NCI-H146 treated with DMSO at 0.1 percent for 48 hours (cell line): ENCODE measurements at regions not wholly inside any gene's neighbourhood (a gene's known extent, or its start where the extent isn't known, plus 50 kb on each side); places are given as distances from the start of the nearest gene placed in this dataset.
"Not testable (repeated sequence)": the region's sequence is repeated elsewhere in the genome, so short reads cannot be mapped to it uniquely, and the experiment has no call there.

Experiments used
- DNase-seq: peaks from one replicate; lab custom pipeline; 2025; ENCODE audit not compliant: unreplicated experiment; lab: John Stamatoyannopoulos, UW

DNA sequence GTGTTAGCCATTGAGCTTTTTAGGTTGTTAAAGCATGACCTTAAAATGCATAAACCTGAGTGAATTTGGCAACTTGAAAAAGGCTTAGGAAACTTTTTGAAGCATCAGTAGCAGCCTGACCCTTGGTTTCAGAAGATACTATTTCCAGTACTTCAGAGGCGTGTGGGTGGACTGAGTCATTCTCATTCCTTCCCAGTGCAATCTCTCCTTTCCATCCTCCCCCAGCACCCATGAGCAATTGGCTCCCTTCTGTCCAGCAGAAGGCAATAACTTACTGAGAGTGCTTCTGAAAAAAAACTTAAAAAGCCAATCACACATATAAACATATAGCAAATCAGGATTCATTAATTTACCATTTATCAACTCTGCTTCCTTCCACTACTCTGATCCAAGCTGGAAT lies 299.3 kb upstream of the STXBP6 start:
- DNase-seq = no peak

DNA sequence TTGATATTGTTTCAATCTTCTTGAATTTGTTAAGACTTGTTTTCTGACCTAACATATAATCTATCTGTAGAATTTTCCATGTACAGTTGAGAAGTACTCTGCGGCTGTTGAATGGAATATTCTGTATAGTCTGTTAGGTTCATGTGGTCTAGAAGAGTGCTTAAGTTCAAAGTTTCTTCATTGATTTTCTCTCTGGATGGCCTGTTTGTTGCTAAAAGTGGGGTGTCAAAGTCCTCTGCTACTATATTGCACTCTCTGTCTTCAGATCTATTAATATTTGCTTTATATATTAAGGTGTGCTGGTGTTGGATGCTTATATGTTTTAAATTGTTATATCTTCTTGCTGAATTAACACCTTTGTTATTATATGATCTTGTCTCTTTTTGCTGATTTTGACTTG lies 290.9 kb upstream of the STXBP6 start:
- no peak for DNase-seq

DNA sequence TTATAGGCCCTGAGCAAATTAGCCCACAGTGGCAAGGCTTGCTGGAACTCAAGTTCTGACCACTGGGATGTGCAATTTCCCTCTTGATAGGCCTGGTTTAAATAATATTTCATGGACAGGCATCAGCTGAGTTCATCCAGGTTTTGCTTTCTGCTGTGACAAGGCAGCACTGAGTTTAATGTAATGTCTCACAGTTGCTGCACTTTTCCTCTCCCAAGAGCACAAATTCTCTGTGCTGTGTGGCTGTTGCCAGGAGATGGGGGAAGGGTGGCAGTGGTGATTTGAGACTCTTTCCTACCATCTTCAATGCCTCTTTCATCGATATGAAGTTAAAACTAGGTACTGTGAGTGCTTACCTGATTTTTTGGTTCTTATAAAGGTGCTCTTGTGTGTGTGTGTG lies 272.8 kb upstream of the STXBP6 start:
- no peak for DNase-seq

DNA sequence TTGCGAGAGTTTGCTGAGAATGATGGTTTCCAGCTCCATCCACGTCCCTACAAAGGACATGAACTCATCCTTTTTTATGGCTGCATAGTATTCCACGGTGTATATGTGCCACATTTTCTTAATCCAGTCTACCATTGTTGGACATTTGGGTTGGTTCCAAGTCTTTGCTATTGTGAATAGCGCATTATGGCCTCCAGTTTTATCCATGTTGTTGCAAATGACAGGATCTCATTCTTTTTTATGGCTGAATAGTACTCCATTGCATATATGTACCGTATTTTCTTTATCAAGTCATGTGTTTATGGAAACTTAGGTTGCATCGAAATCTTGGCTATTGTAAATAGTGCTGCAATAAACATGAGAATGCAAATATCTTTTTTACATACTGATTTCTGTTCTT lies 266.1 kb upstream of the STXBP6 start:
- DNase-seq = not testable (repeated sequence)

DNA sequence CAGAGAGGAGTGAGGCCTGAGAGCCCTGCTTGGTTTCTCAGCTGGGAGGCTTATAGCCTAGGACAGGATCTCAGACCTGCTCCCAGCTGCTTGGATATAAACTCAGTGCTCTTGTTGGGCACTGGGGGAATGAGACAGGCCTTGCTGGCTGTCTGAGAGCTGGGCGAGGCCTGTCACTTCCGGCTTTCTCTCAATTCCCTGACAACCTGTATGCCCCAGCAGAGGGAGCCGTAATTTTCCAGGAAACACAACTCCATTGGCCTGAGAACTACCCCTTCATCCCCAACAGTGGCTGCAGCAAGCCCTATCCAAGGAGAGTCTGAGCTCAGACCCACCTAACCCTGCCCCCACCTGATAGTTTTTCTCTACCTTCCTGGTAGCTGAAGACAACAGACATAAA lies 258.3 kb upstream of the STXBP6 start:
- DNase-seq = no peak

DNA sequence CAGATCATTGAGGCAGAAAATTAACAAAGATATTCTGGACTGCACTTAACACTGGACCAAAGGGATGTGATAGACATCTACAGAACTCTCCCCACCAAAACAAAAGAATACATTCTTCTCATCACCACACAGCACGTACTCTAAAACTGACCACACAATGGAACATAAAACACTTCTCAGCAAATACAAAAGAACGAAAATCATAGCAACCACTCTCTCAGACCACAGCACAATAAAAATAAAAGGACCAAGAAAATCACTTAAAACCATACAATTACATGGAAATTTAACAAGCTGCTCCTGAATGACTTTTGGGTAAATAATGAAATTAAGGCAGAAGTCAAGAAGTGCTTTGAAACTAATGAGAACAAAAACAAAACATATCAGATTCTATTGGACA lies 254.0 kb upstream of the STXBP6 start:
- no peak for DNase-seq

DNA sequence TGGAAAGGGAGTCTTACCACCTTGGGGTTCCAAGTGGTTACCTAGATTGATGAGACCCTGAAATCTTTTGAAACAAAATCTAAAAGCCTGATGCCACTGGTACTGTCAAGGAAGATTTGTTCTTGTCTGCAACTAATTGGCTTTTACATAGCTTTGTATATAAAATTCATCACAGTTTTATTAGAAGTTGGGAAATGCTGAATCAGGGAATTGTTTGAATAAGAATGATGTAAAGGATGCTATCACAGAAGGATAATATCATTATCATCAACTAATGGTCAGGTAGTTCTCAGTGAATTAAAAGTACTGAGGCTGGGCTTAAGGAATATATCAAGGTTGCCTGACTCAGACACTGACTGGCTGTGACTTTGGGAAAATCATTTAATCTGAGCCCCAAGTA lies 248.3 kb upstream of the STXBP6 start:
- DNase-seq = no peak

DNA sequence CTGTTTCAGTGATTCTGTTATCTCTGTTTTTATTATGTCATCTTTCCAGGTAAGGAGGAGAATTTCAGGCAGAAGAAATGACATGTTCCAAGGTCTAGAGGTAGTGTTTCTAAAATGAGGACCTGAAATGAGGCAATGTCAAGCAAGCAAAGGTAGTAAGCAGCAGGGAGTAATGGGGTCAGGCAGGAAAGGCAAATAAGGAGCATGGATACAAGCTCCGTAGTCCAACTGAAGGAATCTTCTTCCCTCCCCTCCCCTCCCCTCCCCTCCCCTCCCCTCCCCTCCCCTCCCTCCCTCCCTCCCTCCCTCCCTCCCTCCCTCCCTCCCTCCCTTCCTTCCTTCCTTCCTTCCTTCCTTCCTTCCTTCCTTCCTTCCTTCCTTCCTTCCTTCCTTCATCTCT lies 240.2 kb upstream of the STXBP6 start:
- not testable (repeated sequence) for DNase-seq

DNA sequence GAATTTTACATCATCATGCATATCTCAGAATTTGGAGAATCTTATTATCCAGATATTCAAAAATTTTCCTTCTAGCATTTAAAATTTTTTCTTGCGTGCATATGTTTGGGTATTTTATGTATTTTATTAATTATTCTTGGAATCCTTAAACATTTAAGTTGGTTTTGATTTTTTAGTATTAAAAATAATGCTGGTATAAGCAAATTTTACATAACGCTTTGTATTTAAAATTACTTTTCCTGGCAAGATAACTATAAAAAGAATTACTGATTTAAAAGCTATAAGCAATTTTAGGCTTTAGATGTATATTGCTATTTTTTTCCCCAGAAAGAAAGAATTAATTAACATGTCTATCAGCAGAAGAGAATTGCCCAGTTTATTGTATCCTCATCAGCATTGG lies 224.6 kb upstream of the STXBP6 start:
- no peak for DNase-seq

DNA sequence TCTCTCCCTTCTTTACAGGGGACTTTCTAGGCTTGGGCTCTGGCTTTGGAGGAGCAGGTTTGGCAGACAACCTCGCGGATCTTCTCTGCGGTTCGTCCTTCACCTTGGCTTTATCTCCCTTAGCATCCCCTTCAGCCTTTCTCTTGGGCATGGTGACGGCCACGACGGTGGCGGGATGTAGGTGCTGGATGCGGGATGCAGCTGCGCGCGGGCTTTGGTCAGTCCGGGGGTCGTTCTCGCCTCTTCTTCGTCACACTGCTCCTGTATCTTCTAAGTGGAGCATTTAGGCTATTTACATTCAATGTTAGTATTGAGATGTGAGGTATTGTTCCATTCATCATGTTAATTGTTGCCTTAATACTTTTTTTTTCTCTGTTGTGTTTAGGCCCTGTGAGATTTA lies 217.2 kb upstream of the STXBP6 start:
- DNase-seq = no peak

DNA sequence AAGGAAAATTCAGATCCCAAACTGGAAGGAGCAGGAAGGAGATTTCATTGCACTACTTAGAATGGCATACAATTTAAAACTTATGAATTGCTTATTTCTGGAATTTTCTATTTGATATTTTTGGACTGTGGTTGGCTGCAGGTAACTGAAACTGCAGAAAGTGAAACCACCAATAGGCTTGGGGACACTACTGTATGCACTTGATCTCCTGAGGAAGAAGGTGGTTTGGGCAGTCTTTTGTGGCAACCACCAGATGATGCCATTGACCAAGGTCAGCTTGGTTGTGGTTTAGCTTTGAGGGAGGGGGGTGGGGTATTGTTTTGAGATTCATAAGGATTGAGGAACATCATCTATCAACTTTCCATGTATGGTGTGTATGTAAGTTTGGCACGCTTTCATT lies 209.5 kb upstream of the STXBP6 start:
- DNase-seq = no peak

DNA sequence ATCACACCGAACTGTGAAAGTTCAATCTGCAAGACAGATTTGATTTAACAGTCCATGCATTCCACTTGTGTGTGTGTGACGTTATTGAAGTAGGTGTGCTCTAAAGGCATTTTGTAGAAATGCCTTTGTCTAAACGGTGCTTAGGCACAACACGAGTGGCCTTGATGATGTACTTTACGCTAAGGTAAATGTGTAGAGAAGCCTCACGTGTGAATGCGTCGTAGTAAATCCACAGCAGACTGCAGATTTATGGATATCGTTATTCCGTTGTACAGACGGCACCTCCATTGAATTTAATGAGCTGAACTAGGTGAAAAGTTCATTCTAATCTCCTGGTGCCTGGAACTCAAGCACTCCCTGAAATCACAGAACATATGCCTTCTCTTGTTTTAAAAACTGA lies 202.8 kb upstream of the STXBP6 start:
- DNase-seq = no peak

DNA sequence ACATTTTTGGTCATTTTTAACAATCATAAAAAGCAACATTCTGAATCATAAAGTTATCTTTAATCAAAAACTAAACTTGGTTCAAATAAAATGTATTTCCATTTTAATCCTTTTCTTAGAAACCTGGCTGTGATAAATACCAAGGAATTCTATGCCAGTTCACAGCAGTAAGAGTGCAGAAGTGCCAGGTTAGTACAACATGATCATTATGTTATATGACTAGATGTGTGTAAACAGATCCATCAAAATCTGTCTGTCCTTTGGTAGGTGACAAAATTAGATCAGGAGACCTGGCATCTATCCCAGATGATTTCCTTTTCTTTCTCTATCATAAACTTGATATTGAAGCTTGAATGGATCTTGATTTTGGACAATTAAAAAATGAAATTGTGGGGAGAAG lies 200.6 kb upstream of the STXBP6 start:
- no peak for DNase-seq

DNA sequence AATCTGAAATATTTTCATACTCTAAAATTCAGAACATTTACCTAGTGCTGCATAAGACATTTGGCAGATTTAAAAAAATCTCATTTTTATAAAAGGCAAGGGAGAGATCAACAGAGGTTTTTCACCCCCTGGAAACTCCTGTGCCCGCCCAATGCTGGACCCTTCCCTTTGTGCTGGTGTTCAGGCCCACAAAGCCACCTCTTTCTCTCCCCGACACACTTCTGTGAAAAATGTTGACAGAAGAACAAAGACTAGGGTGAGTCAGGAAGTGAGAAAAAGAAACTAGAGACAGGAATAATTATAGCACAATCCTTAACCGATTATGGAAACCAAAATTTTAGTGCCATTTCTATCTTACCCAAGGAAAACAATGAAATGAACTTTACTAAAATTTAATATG lies 197.7 kb upstream of the STXBP6 start:
- DNase-seq = no peak

DNA sequence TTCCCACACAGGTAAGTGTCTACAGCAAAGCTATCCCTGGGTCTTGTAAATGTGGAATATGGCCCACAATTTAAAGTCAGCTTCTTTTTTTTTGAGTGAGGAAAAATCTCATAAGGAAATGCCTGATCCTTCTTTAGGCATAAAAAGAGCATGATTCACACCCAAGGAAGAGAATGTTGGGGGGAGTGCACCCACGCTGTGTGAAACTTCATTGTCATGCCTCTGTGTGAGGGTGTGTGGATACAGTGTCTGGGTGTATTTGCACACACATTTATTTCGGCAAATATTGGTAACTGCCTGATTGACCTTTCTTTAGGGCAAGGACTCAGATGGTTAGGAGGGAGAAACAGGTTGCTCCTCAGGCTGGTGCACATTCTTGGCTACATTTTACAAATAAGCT lies 196.8 kb upstream of the STXBP6 start:
- DNase-seq = no peak

DNA sequence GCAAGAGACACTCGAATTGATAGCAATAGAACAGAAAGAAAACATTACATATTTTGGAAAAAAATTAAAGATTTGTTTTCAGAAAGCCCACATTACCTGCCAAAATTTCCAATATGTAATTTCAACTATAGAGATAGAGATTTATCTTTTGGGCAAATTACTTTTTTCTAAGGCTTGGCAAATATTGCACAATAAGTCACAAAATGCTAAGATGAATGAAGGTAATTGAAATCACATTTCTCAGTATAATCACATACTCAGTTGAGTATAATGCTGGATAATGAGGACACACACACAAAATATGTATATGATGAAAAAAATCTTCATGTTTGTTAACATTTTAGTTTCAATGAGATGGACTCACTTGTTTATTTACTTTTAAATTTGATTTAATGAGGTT lies 189.2 kb upstream of the STXBP6 start:
- DNase-seq = no peak

DNA sequence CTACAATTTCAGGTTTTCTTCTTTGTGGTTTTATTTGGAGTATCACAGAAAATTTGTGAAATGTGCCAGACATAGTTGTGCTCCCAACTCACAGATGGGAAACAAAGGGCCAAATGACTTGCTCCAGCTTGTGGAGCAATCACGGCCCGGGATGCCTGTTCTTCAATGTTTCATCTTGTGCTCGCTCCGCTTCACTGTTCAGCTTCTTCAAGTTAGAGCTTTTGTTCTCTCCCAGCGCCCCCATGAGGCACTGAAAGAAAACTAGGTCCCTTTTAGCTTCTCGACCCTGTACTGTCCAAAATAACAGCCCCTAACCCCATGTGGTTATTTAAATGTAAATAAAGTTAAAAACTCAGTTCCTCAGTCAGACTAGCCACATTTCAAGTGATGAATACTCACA lies 187.9 kb upstream of the STXBP6 start:
- DNase-seq = no peak

DNA sequence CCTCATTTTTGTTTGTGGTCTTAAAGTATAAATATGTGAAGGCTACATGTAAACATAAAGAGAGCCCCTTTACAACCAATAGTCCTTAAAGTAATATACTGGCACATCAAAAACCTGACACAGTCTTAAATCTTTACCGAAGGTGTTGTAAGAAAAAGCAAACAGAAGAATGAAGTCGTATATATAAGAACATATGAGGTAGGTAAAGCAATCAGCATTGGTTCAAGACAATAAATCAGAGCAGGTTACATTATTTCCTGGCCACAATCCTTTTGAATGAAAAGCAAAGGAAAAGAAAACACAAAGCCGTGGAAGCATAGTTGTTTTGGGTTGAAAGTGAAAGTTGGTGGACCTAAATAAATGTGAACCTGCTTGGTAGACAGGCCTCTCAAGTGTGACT lies 183.7 kb upstream of the STXBP6 start:
- no peak for DNase-seq

DNA sequence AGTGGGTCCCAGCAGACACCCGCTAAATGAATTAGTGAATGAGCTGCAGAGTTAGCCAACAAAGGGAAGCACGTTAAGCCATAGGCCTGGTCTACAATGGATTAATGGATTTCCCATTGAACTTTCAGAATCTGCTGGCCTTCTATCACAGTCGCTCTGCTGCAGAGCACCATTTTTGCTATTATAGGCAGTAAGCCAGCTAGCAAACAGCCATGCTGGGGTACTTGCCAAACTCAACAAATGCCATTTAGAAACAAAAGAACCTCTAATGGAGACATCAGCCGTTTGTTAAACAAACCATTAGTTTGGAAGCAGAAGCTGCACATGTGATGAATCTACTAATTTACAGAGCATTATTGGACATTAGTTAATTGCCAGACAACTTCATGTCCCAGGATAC lies 181.1 kb upstream of the STXBP6 start:
- DNase-seq = no peak

DNA sequence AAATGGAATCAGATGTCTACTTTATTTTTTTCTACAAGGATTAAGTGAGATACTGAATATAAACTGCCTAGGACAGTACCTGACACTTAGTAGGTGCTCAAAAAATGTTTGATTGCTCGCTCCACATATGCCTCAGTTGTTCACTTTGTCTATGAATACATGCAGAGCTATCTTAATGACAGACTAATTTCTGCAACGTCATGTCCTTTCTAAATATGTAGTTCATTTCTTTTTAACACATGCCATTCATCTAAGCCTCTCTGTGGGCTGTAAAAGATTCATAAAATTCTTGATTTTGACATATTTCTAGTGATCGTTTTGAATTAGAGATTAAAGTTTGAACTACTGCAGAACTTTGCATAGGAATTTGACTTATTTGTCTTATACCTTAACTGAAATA lies 176.3 kb upstream of the STXBP6 start:
- DNase-seq = no peak

DNA sequence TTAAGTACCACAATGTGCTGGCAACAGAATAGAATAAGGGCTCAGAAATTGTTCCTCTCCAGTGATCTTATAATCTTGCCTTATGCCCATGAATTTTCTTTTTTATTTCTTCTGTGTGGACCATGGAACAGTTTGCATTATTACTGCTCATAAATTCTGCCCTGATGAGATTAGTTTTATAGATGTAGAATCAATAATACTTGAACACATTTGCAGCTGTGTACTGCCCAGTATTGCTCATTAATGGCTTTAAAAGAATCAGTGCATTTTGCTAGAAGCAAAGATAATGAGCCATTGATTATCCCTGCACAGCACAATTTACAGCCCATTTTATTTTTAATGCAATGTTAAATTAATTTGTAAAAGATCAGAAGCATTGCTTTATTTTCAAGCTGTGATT lies 172.3 kb upstream of the STXBP6 start:
- DNase-seq = no peak

DNA sequence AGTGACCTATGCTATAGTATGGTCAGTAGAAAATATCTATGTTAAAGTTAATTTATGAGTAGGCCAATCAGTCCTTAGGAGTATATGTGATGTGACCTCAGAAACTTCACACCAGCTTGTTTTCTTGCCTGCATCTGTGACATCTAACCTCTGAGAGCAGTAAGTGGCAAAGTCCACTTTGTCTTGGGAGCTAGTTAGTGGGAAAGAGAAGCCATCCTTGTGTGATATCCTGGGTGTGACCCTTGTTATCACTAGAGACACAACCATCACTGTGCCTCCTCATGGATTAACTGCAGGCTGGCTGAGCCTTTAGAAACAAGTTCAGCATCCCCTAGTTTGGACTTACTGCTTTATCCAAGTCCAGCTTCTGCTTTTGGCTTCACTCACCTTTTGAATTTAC lies 170.6 kb upstream of the STXBP6 start:
- DNase-seq = no peak

DNA sequence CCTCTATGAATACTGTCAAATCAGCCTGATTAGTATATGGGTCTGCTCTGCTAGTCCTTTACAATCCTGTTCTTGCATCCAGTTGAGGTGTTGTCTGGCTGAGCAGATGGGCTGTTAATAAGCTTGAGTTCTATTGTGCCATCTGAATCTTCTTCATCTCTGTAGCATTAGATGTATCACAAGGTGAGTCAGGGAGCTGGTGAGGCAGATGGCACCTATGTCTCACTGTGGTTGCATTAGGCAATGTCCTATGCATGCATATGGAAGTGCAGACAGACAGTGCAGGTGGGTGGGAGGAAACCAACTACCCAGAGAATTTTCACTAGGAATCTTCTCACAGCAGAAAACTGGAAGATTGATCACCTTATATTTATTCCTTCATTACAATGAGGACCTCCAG lies 165.7 kb upstream of the STXBP6 start:
- DNase-seq = no peak

DNA sequence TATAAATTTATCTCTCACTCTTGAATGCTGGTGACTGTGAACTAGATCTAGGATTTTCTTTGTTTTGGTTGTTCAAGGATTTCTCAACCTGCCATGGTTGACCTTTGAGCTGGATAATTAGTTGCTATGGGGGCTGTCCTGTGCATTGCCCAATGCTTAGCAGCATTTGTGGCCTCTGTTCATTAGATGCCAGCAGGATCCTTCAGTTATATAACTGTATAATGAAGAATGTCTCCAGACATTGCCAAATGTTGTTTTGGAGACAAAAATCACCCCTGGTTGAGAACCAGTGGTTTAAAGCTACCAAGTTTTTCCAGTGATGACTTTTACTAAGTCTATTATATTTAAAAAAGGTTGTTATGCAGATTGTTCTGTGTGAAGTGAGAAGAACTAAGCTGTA lies 147.9 kb upstream of the STXBP6 start:
- no peak for DNase-seq
